HEK293 (cell line): ENCODE measurements at regions not wholly inside any gene's neighbourhood (a gene's known extent, or its start where the extent isn't known, plus 50 kb on each side); places are given as distances from the start of the nearest gene placed in this dataset.

Experiments used
- CTCF ChIA-PET: fragments of 350-600 bp; formaldehyde crosslinking; extraction: SDS; loops from one replicate; lab custom pipeline; 2021; ENCODE audit warnings: antibody characterized with exemption; lab: Yijun Ruan, JAX
- POLR2A ChIA-PET: fragments of 300-600 bp; formaldehyde crosslinking; extraction: SDS; loops from one replicate; lab custom pipeline; 2020; ENCODE audit warnings: antibody characterized with exemption, inconsistent platforms; lab: Yijun Ruan, JAX
- H3K27ac ChIP-seq: fragments of 200-500 bp; sonication (Bioruptor generic); 2 replicates; pipeline ENCODE4 v1.5.1; 2014; ENCODE audit warnings: low read depth, low read length, control low read depth, inconsistent platforms; ENCODE audit errors: extremely low read depth
- H3K36me3 ChIP-seq, 2 experiments: fragments of 200-500 bp in 1 of 2; sonication (Bioruptor generic) in 1 of 2; 1 replicate in 1 of 2; 2 replicates in 1 of 2; pipeline ENCODE4 v1.5.1; 2014 to 2017; ENCODE audit warnings: inconsistent platforms in 2 of 2, low read length in 2 of 2; ENCODE audit not compliant: control insufficient read depth in 2 of 2, insufficient read depth in 1 of 2
- H3K4me1 ChIP-seq: fragments of 200-500 bp; sonication (Bioruptor generic); 2 replicates; pipeline ENCODE4 v1.5.1; 2014; ENCODE audit warnings: mild to moderate bottlenecking, low read length, inconsistent platforms; ENCODE audit not compliant: control insufficient read depth, insufficient read depth
- H3K4me3 ChIP-seq: 2 replicates; pipeline ENCODE4 v1.5.1; 2011; ENCODE audit warnings: low read depth, mild to moderate bottlenecking, control low read depth, low read length, moderate library complexity
- H3K9me3 ChIP-seq: fragments of 200-500 bp; sonication (Bioruptor generic); 2 replicates; pipeline ENCODE4 v1.5.1; 2014; ENCODE audit warnings: low read depth, low read length, inconsistent platforms; ENCODE audit not compliant: control insufficient read depth, insufficient read depth
- HOXC10 ChIP-seq: sonication (generic); formaldehyde crosslinking; IDR thresholded peaks from 2 replicates; pipeline ENCODE4 v1.8.1; 2023; ENCODE audit warnings: mild to moderate bottlenecking, missing genetic modification reagents
- PATZ1 ChIP-seq: fragments of 450-650 bp; formaldehyde crosslinking; IDR thresholded peaks from 2 replicates; pipeline ENCODE4 v1.5.1; 2016; ENCODE audit warnings: missing biosample characterization, missing genetic modification characterization
- SCRT1 ChIP-seq: fragments of 450-650 bp; formaldehyde crosslinking; IDR thresholded peaks from 2 replicates; pipeline ENCODE4 v1.5.1; 2016; ENCODE audit warnings: missing biosample characterization, missing genetic modification characterization, borderline replicate concordance
- TSHZ1 ChIP-seq: fragments of 450-650 bp; formaldehyde crosslinking; IDR thresholded peaks from 2 replicates; pipeline ENCODE4 v1.5.1; 2016; ENCODE audit warnings: missing biosample characterization, missing genetic modification characterization, borderline replicate concordance
- ZNF223 ChIP-seq: fragments of 450-650 bp; formaldehyde crosslinking; IDR thresholded peaks from 2 replicates; pipeline ENCODE4 v1.5.1; 2016; ENCODE audit warnings: missing biosample characterization, missing genetic modification characterization
- ZNF292 ChIP-seq: fragments of 450-650 bp; formaldehyde crosslinking; IDR thresholded peaks from 2 replicates; pipeline ENCODE4 v1.5.1; 2016; ENCODE audit warnings: low read depth, missing biosample characterization, missing genetic modification characterization, borderline replicate concordance
- ZNF311 ChIP-seq: fragments of 450-650 bp; formaldehyde crosslinking; IDR thresholded peaks from 2 replicates; pipeline ENCODE4 v1.5.1; 2017; ENCODE audit warnings: missing biosample characterization, missing genetic modification characterization, borderline replicate concordance
- ZNF394 ChIP-seq: fragments of 450-650 bp; formaldehyde crosslinking; IDR thresholded peaks from 2 replicates; pipeline ENCODE4 v1.5.1; 2016; ENCODE audit warnings: missing biosample characterization, missing genetic modification characterization, mild to moderate bottlenecking, moderate library complexity, borderline replicate concordance
- ZNF529 ChIP-seq: fragments of 450-650 bp; formaldehyde crosslinking; IDR thresholded peaks from 2 replicates; pipeline ENCODE4 v1.5.1; 2017; ENCODE audit warnings: missing genetic modification characterization, missing biosample characterization; ENCODE audit not compliant: insufficient replicate concordance
- ZNF621 ChIP-seq: fragments of 450-650 bp; formaldehyde crosslinking; IDR thresholded peaks from 2 replicates; pipeline ENCODE4 v1.5.1; 2017; ENCODE audit warnings: missing biosample characterization, missing genetic modification characterization
- ZNF776 ChIP-seq: fragments of 450-650 bp; formaldehyde crosslinking; IDR thresholded peaks from 2 replicates; pipeline ENCODE4 v1.5.0; 2017; ENCODE audit warnings: missing biosample characterization, missing genetic modification characterization, borderline replicate concordance
- TF ChIP-seq, protein P1 (sequence below): fragments of 450-650 bp; formaldehyde crosslinking; IDR thresholded peaks from 2 replicates; pipeline ENCODE4 v1.5.1; 2016; ENCODE audit warnings: missing biosample characterization, missing genetic modification characterization
- TF ChIP-seq, protein P2 (sequence below): fragments of 450-650 bp; formaldehyde crosslinking; IDR thresholded peaks from 2 replicates; pipeline ENCODE4 v1.5.1; 2016; ENCODE audit warnings: missing biosample characterization, missing genetic modification characterization
- TF ChIP-seq, protein P3 (sequence below): fragments of 450-650 bp; formaldehyde crosslinking; IDR thresholded peaks from 2 replicates; pipeline ENCODE4 v1.5.1; 2016; ENCODE audit warnings: missing biosample characterization, missing genetic modification characterization

GRCh38 chr21:14321042-14321441, 61.9 kb downstream of the HSPA13 start:
- H3K4me1 ChIP-seq, result no peaks in the 10 kb centered on the region
- no peak overlapping the region for H3K4me3 ChIP-seq
- ChIA-PET POLR2A (no interaction called here), CTCF (interaction anchor here (0.9 to 1.4 kb wide), 3 partner anchors 21 to 106 kb away, joined by 3 read pairs; no protein-coding TSS in a partner anchor)
- no peaks in the 10 kb centered on the region for H3K9me3 ChIP-seq
- H3K27ac ChIP-seq, result no peak overlapping the region
- no peaks in the 10 kb centered on the region for H3K36me3 ChIP-seq
- no peak for TF ChIP-seq ZNF394
- TF ChIP-seq PATZ1 (tag by site-specific recombination), result no peak
- TF ChIP-seq HOXC10 (CRISPR knock-in tag), result no peak
- no peak for TF ChIP-seq ZNF529 (tag by site-specific recombination)
- TF ChIP-seq ZNF311, result no peak

DNA sequence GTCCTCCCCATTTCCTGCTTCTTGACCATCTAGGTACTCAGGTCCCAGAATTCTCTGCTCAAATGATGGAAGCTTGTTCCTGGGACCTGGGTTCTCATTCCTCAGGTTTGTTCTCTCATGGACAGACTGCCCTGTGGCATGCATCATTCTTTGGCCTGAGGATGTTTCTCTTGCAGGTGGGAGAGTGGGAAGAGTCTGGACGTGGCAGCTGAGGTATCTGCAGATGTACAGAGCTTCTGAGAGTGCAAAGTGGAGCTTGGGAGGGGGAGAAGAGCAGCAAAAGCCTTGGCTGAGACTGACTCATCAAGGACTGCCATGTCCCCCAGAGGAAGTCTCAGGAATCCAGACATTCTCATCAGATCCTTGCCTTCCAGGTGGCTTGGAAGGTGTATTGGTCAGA, 63.1 kb downstream of the HSPA13 start:
- ChIA-PET POLR2A (no interaction called here), CTCF (interaction anchor here (1.0 kb wide), 1 partner anchor 60 kb away, joined by 4 read pairs; no protein-coding TSS in a partner anchor)
- TF ChIP-seq ZNF621 (tag by site-specific recombination), result no peak
- TF ChIP-seq, protein P1, sequence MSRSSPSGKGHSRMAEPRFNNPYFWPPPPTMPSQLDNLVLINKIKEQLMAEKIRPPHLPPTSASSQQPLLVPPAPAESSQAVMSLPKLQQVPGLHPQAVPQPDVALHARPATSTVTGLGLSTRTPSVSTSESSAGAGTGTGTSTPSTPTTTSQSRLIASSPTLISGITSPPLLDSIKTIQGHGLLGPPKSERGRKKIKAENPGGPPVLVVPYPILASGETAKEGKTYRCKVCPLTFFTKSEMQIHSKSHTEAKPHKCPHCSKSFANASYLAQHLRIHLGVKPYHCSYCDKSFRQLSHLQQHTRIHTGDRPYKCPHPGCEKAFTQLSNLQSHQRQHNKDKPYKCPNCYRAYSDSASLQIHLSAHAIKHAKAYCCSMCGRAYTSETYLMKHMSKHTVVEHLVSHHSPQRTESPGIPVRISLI (tag by site-specific recombination), result no peak
- Histone ChIP-seq H3K36me3 (no peaks in the 10 kb centered on the region), H3K9me3 (no peaks in the 10 kb centered on the region), H3K4me1 (no peaks in the 10 kb centered on the region), H3K27ac (no peak overlapping the region), H3K4me3 (no peak overlapping the region)

GRCh38 chr21:14318578-14318977, 64.4 kb downstream of the HSPA13 start:
- ChIA-PET POLR2A (no interaction called here), CTCF (interaction anchor here (0.6 kb wide), 1 partner anchor 42 kb away, joined by 3 read pairs; no protein-coding TSS in a partner anchor)
- TF ChIP-seq, protein P2, sequence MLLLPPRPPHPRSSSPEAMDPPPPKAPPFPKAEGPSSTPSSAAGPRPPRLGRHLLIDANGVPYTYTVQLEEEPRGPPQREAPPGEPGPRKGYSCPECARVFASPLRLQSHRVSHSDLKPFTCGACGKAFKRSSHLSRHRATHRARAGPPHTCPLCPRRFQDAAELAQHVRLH, result no peak
- TF ChIP-seq SCRT1 (tag by site-specific recombination), result no peak

GRCh38 chr21:14317507-14317906, 65.4 kb downstream of the HSPA13 start:
- H3K27ac ChIP-seq, result no peak overlapping the region
- ChIA-PET POLR2A (no interaction called here), CTCF (interaction anchor here (0.6 kb wide), 1 partner anchor 12 kb away, joined by 3 read pairs; no protein-coding TSS in a partner anchor)
- H3K9me3 ChIP-seq, result no peaks in the 10 kb centered on the region
- H3K4me3 ChIP-seq, result no peak overlapping the region
- H3K4me1 ChIP-seq, result no peaks in the 10 kb centered on the region
- no peaks in the 10 kb centered on the region for H3K36me3 ChIP-seq
- no peak for TF ChIP-seq ZNF776 (tag by site-specific recombination)
- no peak for TF ChIP-seq ZNF223 (tag by site-specific recombination)
- TF ChIP-seq TSHZ1 (tag by site-specific recombination), result no peak
- no peak for TF ChIP-seq ZNF394
- TF ChIP-seq ZNF292 (tag by site-specific recombination), result no peak
- TF ChIP-seq, protein P3, sequence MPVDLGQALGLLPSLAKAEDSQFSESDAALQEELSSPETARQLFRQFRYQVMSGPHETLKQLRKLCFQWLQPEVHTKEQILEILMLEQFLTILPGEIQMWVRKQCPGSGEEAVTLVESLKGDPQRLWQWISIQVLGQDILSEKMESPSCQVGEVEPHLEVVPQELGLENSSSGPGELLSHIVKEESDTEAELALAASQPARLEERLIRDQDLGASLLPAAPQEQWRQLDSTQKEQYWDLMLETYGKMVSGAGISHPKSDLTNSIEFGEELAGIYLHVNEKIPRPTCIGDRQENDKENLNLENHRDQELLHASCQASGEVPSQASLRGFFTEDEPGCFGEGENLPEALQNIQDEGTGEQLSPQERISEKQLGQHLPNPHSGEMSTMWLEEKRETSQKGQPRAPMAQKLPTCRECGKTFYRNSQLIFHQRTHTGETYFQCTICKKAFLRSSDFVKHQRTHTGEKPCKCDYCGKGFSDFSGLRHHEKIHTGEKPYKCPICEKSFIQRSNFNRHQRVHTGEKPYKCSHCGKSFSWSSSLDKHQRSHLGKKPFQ (tag by site-specific recombination), result no peak

More at GRCh38 chr21:14318578-14318977, 64.4 kb downstream of the HSPA13 start:
- no peaks in the 10 kb centered on the region for H3K4me1 ChIP-seq
- H3K4me3 ChIP-seq, result no peak overlapping the region
- no peak overlapping the region for H3K27ac ChIP-seq
- H3K9me3 ChIP-seq, result no peaks in the 10 kb centered on the region
- H3K36me3 ChIP-seq, result no peaks in the 10 kb centered on the region
